Osteoblast (primary cell): ENCODE measurements at regions not wholly inside any gene's neighbourhood (a gene's known extent, or its start where the extent isn't known, plus 50 kb on each side); places are given as distances from the start of the nearest gene placed in this dataset.

Experiments
- DNase-seq: peaks from one replicate; pipeline ENCODE4 v3.0.0; 2011; ENCODE audit warnings: low spot score, mixed read lengths; ENCODE audit not compliant: insufficient read length; ENCODE audit errors: missing footprints
- H2AFZ ChIP-seq: 2 replicates; pipeline ENCODE4 v1.6.0; 2011; ENCODE audit warnings: mild to moderate bottlenecking, low read length
- H3K27ac ChIP-seq: 2 replicates; pipeline ENCODE4 v1.5.1; 2011; ENCODE audit warnings: mild to moderate bottlenecking, low read depth, low read length, moderate library complexity
- H3K27me3 ChIP-seq: 2 replicates; pipeline ENCODE4 v1.6.0; 2012; ENCODE audit warnings: mild to moderate bottlenecking, control low read depth, inconsistent platforms, low read length, moderate library complexity; ENCODE audit not compliant: insufficient read depth
- H3K36me3 ChIP-seq: 2 replicates; pipeline ENCODE4 v1.5.1; 2011; ENCODE audit warnings: mild to moderate bottlenecking, low read length, control low read depth, moderate library complexity; ENCODE audit not compliant: insufficient read depth
- H3K4me1 ChIP-seq: 2 replicates; pipeline ENCODE4 v1.5.1; 2011; ENCODE audit warnings: mild to moderate bottlenecking, low read length, control low read depth, moderate library complexity; ENCODE audit not compliant: insufficient read depth
- H3K4me2 ChIP-seq: 2 replicates; pipeline ENCODE4 v1.6.0; 2011; ENCODE audit warnings: mild to moderate bottlenecking, low read length; ENCODE audit not compliant: insufficient read depth
- H3K4me3 ChIP-seq: fragments of 200-600 bp; sonication (generic); 3 replicates; pipeline ENCODE4 v1.5.1; 2012; ENCODE audit warnings: mild to moderate bottlenecking, low read length, inconsistent platforms; ENCODE audit not compliant: insufficient read depth
- H3K79me2 ChIP-seq: 2 replicates; pipeline ENCODE4 v1.6.0; 2012; ENCODE audit warnings: mild to moderate bottlenecking, low read length, control low read depth, inconsistent platforms; ENCODE audit not compliant: insufficient read depth
- H3K9me3 ChIP-seq: 2 replicates; pipeline ENCODE4 v1.5.1; 2011; ENCODE audit warnings: low read depth, low read length, control low read depth
- H4K20me1 ChIP-seq: 2 replicates; pipeline ENCODE4 v1.6.0; 2012; ENCODE audit warnings: mild to moderate bottlenecking, low read length, control low read depth; ENCODE audit not compliant: insufficient read depth
- CTCF ChIP-seq: IDR thresholded peaks from 2 replicates; pipeline ENCODE4 v1.5.1; 2011; ENCODE audit warnings: mild to moderate bottlenecking, low read depth, low read length, moderate library complexity; ENCODE audit errors: extremely low read depth

- Histone ChIP-seq H3K4me3 (no peak overlapping the region), H4K20me1 (no peaks in the 10 kb centered on the region), H3K36me3 (no peaks in the 10 kb centered on the region), H3K4me1 (no peaks in the 10 kb centered on the region), H3K79me2 (no peaks in the 10 kb centered on the region), H3K27ac (no peak overlapping the region), H3K9me3 (no peaks in the 10 kb centered on the region), H3K27me3 (no peaks in the 10 kb centered on the region), H3K4me2 (no peak overlapping the region), H2AFZ (no peak overlapping the region)
- no peak for TF ChIP-seq CTCF
- DNase-seq: no peak
Observed at GRCh38 chr15:81572190-81572589, 198.2 kb upstream of the TMC3 start.

- Histone ChIP-seq H3K9me3 (no peaks in the 10 kb centered on the region), H4K20me1 (no peaks in the 10 kb centered on the region), H3K27me3 (no peaks in the 10 kb centered on the region), H2AFZ (no peak overlapping the region), H3K4me2 (no peak overlapping the region), H3K36me3 (no peaks in the 10 kb centered on the region), H3K27ac (no peak overlapping the region), H3K4me1 (no peaks in the 10 kb centered on the region), H3K79me2 (no peaks in the 10 kb centered on the region), H3K4me3 (no peak overlapping the region)
- TF ChIP-seq CTCF: no peak
- no peak for DNase-seq
Observed at GRCh38 chr15:81569286-81570080, 195.5 kb upstream of the TMC3 start.

DNA sequence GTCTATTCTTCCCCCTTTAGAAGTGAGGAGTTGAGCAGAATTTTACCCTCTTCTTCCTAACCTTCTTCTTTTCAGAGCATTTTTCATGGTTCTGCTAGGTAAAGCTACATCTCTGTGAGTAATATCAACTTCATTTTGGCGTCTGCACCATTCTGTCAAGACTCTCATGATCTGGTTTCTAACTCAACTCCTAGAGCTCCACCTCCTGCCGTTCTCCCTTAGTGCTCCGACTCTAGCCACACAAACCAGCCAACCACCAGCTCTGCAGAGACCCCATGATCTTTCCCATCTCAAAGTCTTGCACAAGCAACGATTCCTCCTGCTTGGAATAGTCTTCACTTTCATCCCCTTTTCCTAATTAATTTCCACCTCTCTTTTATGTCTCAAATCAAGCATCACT is 193.9 kb upstream of the TMC3 start:
- Histone ChIP-seq H3K4me2 (no peak overlapping the region), H3K79me2 (no peaks in the 10 kb centered on the region), H3K9me3 (no peaks in the 10 kb centered on the region), H3K4me1 (no peaks in the 10 kb centered on the region), H3K27me3 (no peaks in the 10 kb centered on the region), H2AFZ (no peak overlapping the region), H4K20me1 (no peaks in the 10 kb centered on the region), H3K4me3 (no peak overlapping the region), H3K27ac (no peak overlapping the region), H3K36me3 (no peaks in the 10 kb centered on the region)
- TF ChIP-seq CTCF: no peak
- no peak for DNase-seq

DNA sequence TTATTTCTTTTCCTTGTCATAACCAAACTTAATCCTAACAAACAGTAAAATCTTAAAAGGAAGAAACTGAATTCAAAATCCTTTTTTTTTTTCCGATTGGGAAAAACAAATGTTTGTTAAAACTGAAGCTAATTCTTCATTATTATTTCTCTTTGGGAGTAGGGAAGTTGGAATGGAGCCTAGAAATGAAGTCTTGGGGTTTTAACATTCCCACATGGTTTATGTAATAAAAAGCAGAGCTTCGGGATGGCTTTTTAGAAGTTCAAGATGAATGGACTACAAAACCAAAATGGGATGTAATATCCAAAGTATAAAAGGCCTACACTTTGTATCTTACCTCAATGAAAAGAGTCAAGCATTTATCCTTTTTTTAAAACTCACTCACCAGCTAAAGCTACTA is 189.0 kb upstream of the TMC3 start:
- Histone ChIP-seq H3K27ac (no peak overlapping the region), H3K27me3 (no peaks in the 10 kb centered on the region), H2AFZ (no peak overlapping the region), H3K4me2 (no peak overlapping the region), H3K9me3 (no peaks in the 10 kb centered on the region), H3K79me2 (no peaks in the 10 kb centered on the region), H3K36me3 (no peaks in the 10 kb centered on the region), H4K20me1 (no peaks in the 10 kb centered on the region), H3K4me3 (no peak overlapping the region), H3K4me1 (no peaks in the 10 kb centered on the region)
- no peak for TF ChIP-seq CTCF
- no peak for DNase-seq
